GM12864 (cell line): ENCODE measurements at regions not wholly inside any gene's neighbourhood (a gene's known extent, or its start where the extent isn't known, plus 50 kb on each side); places are given as distances from the start of the nearest gene placed in this dataset.

ENCODE experiments used
- DNase-seq: peaks from one replicate; pipeline ENCODE4 v3.0.0-alpha.2; 2011; ENCODE audit warnings: low read depth
- H3K4me3 ChIP-seq: 2 replicates; pipeline ENCODE4 v1.5.1; 2011; ENCODE audit warnings: mild to moderate bottlenecking, low read depth, low read length, control low read depth
- CTCF ChIP-seq: IDR thresholded peaks from 2 replicates; pipeline ENCODE4 v1.5.1; 2011; ENCODE audit warnings: low read depth, mild to moderate bottlenecking, moderate library complexity, low read length, control low read depth, inconsistent platforms; ENCODE audit errors: missing control alignments

- no peak overlapping the region for H3K4me3 ChIP-seq
- TF ChIP-seq CTCF = no peak
- no peak for DNase-seq
Observed at GRCh38 chr20:60465993-60466686, 507.9 kb downstream of the CDH26 start.

GRCh38 chr20:60466687-60467022 lies 508.4 kb downstream of the CDH26 start:
- DNase-seq = no peak
- TF ChIP-seq CTCF = no peak
- no peak overlapping the region for H3K4me3 ChIP-seq

- no peak for TF ChIP-seq CTCF
- no peak for DNase-seq
- no peak overlapping the region for H3K4me3 ChIP-seq
Observed at GRCh38 chr20:60467078-60467477, 508.9 kb downstream of the CDH26 start.

GRCh38 chr20:60467771-60468170 lies 509.5 kb downstream of the CDH26 start:
- no peak overlapping the region for H3K4me3 ChIP-seq

GRCh38 chr20:60469829-60470228 lies 511.6 kb downstream of the CDH26 start:
- no peak for DNase-seq
- no peak overlapping the region for H3K4me3 ChIP-seq
- no peak for TF ChIP-seq CTCF

More at GRCh38 chr20:60467771-60468170, 509.5 kb downstream of the CDH26 start:
- TF ChIP-seq CTCF = no peak
- no peak for DNase-seq

- TF ChIP-seq CTCF = no peak
- H3K4me3 ChIP-seq = no peak overlapping the region
- no peak for DNase-seq
Observed at GRCh38 chr20:60470366-60470765, 512.1 kb downstream of the CDH26 start.

GRCh38 chr20:60473211-60473610 lies 515.0 kb downstream of the CDH26 start:
- no peak for TF ChIP-seq CTCF
- H3K4me3 ChIP-seq = no peak overlapping the region

More at GRCh38 chr20:60473211-60473610, 515.0 kb downstream of the CDH26 start:
- no peak for DNase-seq
